OCI-LY3 (cell line): ENCODE measurements at regions not wholly inside any gene's neighbourhood (a gene's known extent, or its start where the extent isn't known, plus 50 kb on each side); places are given as distances from the start of the nearest gene placed in this dataset.

Experiments used
- H2AFZ ChIP-seq: fragments of 200-600, 300-600 bp; shearing (Covaris generic); 2 replicates; pipeline ENCODE4 v1.6.0; 2014; ENCODE audit warnings: antibody characterized with exemption, low read depth, low read length
- H3K27ac ChIP-seq: fragments of 200-600, 300-600 bp; sonication (generic); 2 replicates; pipeline ENCODE4 v1.5.1; 2014; ENCODE audit warnings: mild to moderate bottlenecking, low read length, moderate library complexity, mixed read lengths
- H3K27me3 ChIP-seq: fragments of 200-600, 300-600 bp; sonication (generic); 2 replicates; pipeline ENCODE4 v1.6.1; 2014; ENCODE audit warnings: low read depth, low read length, mixed read lengths
- H3K36me3 ChIP-seq: fragments of 200-600, 300-600 bp; sonication (generic); replicated peaks from 2 replicates; pipeline ENCODE3; 2014; ENCODE audit warnings: low read depth, low read length, mixed read lengths
- H3K4me1 ChIP-seq: fragments of 300-600, 200-600 bp; sonication (generic); 2 replicates; pipeline ENCODE4 v1.6.1; 2014; ENCODE audit warnings: low read length, mixed read lengths
- H3K4me2 ChIP-seq: fragments of 200-600, 300-600 bp; sonication (generic); 2 replicates; pipeline ENCODE4 v1.6.1; 2014; ENCODE audit warnings: low read length, mixed read lengths
- H3K4me3 ChIP-seq: fragments of 300-600, 200-600 bp; sonication (generic); 2 replicates; pipeline ENCODE4 v1.5.1; 2014; ENCODE audit warnings: antibody characterized with exemption, mild to moderate bottlenecking, low read length, moderate library complexity
- H3K79me2 ChIP-seq: fragments of 300-600, 200-600 bp; shearing (Covaris generic); 2 replicates; pipeline ENCODE4 v1.6.1; 2014; ENCODE audit warnings: mild to moderate bottlenecking, low read length, mixed read lengths
- H3K9ac ChIP-seq: fragments of 300-600, 200-600 bp; shearing (Covaris generic); 2 replicates; pipeline ENCODE4 v1.6.0; 2014; ENCODE audit warnings: mild to moderate bottlenecking, low read length, moderate library complexity
- H3K9me3 ChIP-seq: fragments of 200-600, 300-600 bp; shearing (Covaris generic); 2 replicates; pipeline ENCODE4 v1.6.1; 2014; ENCODE audit warnings: low read length, mixed read lengths; ENCODE audit not compliant: insufficient read depth
- H4K20me1 ChIP-seq: fragments of 200-600, 300-600 bp; sonication (generic); 2 replicates; pipeline ENCODE4 v1.6.1; 2016; ENCODE audit warnings: low read length, mixed read lengths; ENCODE audit not compliant: insufficient read depth
- CTCF ChIP-seq: fragments of 200-600, 300-600 bp; sonication (generic); IDR thresholded peaks from 2 replicates; pipeline ENCODE4 v1.5.1; 2014; ENCODE audit warnings: antibody characterized with exemption, low read length, low read depth
- EZH2phosphoT487 ChIP-seq: fragments of 200-600 bp; shearing (Covaris generic); IDR thresholded peaks from 2 replicates; pipeline ENCODE4 v1.6.1; 2018; ENCODE audit warnings: antibody characterized with exemption, mixed run types, low read depth

GRCh38 chr10:6944436-6944835 lies 364.4 kb upstream of the PRKCQ start:
- Histone ChIP-seq H3K79me2 (no peaks in the 10 kb centered on the region), H3K9ac (no peak overlapping the region), H3K9me3 (no peaks in the 10 kb centered on the region), H2AFZ (no peak overlapping the region), H3K27ac (no peak overlapping the region), H3K27me3 (peaks cover 4% of the 10 kb centered on the region; the same call in 1 of the 2 replicates), H3K4me3 (no peak overlapping the region), H3K36me3 (no peaks in the 10 kb centered on the region), H4K20me1 (no peaks in the 10 kb centered on the region), H3K4me1 (no peaks in the 10 kb centered on the region), H3K4me2 (no peak overlapping the region)
- TF ChIP-seq EZH2phosphoT487, result no peak
- no peak for TF ChIP-seq CTCF

- Histone ChIP-seq H3K27me3 (0 out of 2 replicates have a peak, but pooled peaks cover 3% of the 10 kb centered on the region), H3K36me3 (no peaks in the 10 kb centered on the region), H3K27ac (no peak overlapping the region), H3K9ac (no peak overlapping the region), H3K79me2 (no peaks in the 10 kb centered on the region), H3K4me3 (no peak overlapping the region), H3K4me2 (no peak overlapping the region), H4K20me1 (no peaks in the 10 kb centered on the region), H3K9me3 (no peaks in the 10 kb centered on the region), H3K4me1 (no peaks in the 10 kb centered on the region), H2AFZ (no peak overlapping the region)
- TF ChIP-seq EZH2phosphoT487, result no peak
- TF ChIP-seq CTCF, result no peak
Measured at GRCh38 chr10:6938384-6938783, 358.3 kb upstream of the PRKCQ start.

- Histone ChIP-seq H3K9me3 (no peaks in the 10 kb centered on the region), H4K20me1 (no peaks in the 10 kb centered on the region), H3K79me2 (no peaks in the 10 kb centered on the region), H3K27me3 (0 out of 2 replicates have a peak, but pooled peaks cover 3% of the 10 kb centered on the region), H3K4me2 (no peak overlapping the region), H3K4me1 (no peaks in the 10 kb centered on the region), H3K4me3 (no peak overlapping the region), H3K36me3 (no peaks in the 10 kb centered on the region), H3K9ac (no peak overlapping the region), H2AFZ (no peak overlapping the region), H3K27ac (no peak overlapping the region)
- TF ChIP-seq CTCF (no peak), EZH2phosphoT487 (no peak)
Measured at GRCh38 chr10:6936931-6937330, 356.9 kb upstream of the PRKCQ start.

GRCh38 chr10:6929148-6929830 lies 349.2 kb upstream of the PRKCQ start:
- Histone ChIP-seq H3K79me2 (no peaks in the 10 kb centered on the region), H3K9me3 (no peaks in the 10 kb centered on the region), H3K27me3 (no peaks in the 10 kb centered on the region), H3K4me2 (no peak overlapping the region), H2AFZ (no peak overlapping the region), H3K27ac (no peak overlapping the region), H3K4me1 (peaks cover 20% of the 10 kb centered on the region), H3K9ac (no peak overlapping the region), H3K36me3 (no peaks in the 10 kb centered on the region), H4K20me1 (no peaks in the 10 kb centered on the region), H3K4me3 (no peak overlapping the region)
- TF ChIP-seq CTCF (no peak), EZH2phosphoT487 (no peak)
